ENCODE measurements at regions not wholly inside any gene's neighbourhood (a gene's known extent, or its start where the extent isn't known, plus 50 kb on each side); places are given as distances from the start of the nearest gene placed in this dataset.

DNA sequence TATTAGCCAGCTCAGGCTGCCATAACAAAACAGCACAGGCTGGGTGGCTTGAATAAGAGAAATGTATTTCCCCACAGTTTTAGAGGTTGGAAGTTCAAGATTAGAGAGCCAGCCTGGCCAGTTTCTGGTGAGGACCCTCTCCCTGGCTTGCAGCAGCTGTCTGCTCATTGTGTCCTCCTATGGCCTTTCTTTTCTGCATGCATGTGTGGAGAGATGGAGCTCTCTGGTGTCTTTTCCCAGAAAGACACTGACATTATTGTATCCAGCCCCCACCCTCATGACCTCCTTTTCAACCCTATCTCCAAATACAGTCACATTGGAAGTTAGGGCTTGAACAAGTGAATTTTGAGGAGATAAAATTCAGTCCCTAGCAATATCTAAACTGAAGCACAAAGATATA, 263.8 kb upstream of the PABPC4L start:
- Histone ChIP-seq H3K4me1 (ENCODE audit: insufficient read depth, low read length) (no peaks in the 10 kb centered on the region), H3K9ac (ENCODE audit: low read depth, low read length) (no peak overlapping the region), H3K36me3 (ENCODE audit: insufficient read depth, low read length) (no peaks in the 10 kb centered on the region), H3K9me3 (ENCODE audit: control insufficient read depth, insufficient read depth, low read length) (peaks cover 5% of the 10 kb centered on the region; the same call in 1 of the 2 replicates)

GRCh38 chr4:134463771-134464170, 262.2 kb upstream of the PABPC4L start:
- no peaks in the 10 kb centered on the region for H3K36me3 ChIP-seq (ENCODE audit: insufficient read depth, low read length)
- H3K9me3 ChIP-seq (ENCODE audit: control insufficient read depth, insufficient read depth, low read length) = peaks cover 5% of the 10 kb centered on the region; the same call in 1 of the 2 replicates
- no peak overlapping the region for H3K9ac ChIP-seq (ENCODE audit: low read depth, low read length)
- no peaks in the 10 kb centered on the region for H3K4me1 ChIP-seq (ENCODE audit: insufficient read depth, low read length)

DNA sequence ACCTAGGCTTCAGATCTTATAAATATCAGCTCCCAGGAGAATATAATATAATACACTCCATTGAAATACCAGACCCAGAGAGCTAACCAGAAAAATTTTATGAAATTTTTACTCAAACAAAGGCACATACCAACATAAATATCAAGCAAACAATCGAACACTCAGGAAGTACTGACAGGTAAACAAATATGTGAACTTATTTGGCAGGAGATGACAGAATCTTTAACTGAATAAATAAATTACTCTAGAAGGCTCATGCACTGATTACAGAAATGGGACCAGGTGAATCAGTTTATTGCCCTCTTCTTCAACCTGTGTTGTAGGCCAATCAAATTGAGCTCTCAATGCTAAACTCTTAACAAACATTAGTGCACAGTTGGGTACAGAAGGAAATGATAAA, 225.2 kb upstream of the PABPC4L start:
- Histone ChIP-seq H3K9me3 (ENCODE audit: control insufficient read depth, insufficient read depth, low read length) (no peaks in the 10 kb centered on the region), H3K36me3 (ENCODE audit: insufficient read depth, low read length) (no peaks in the 10 kb centered on the region), H3K4me1 (ENCODE audit: insufficient read depth, low read length) (no peaks in the 10 kb centered on the region), H3K9ac (ENCODE audit: low read depth, low read length) (no peak overlapping the region)

DNA sequence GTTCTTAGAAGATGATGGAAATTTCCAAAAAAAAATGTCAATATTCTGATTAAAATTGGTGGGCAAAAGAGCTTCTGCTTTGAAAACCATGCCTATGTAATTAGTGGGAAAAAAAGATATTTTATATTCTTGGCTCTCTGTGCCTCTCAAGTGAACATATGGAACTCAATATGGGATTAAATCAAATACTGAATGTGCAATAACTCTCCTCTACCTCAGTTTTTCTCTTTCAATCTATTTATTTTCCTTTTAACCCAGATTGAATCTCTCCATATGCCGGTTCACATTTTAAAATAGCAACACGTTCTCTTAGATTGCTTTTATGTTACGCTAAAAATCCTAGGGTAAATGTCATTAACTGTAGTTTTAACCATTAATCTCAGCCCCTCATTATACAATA, 224.2 kb upstream of the PABPC4L start:
- no peaks in the 10 kb centered on the region for H3K4me1 ChIP-seq (ENCODE audit: insufficient read depth, low read length)
- H3K9ac ChIP-seq (ENCODE audit: low read depth, low read length) = no peak overlapping the region
- no peaks in the 10 kb centered on the region for H3K9me3 ChIP-seq (ENCODE audit: control insufficient read depth, insufficient read depth, low read length)
- no peaks in the 10 kb centered on the region for H3K36me3 ChIP-seq (ENCODE audit: insufficient read depth, low read length)

- H3K4me1 ChIP-seq (ENCODE audit: insufficient read depth, low read length) = no peaks in the 10 kb centered on the region
- H3K9me3 ChIP-seq (ENCODE audit: control insufficient read depth, insufficient read depth, low read length) = no peaks in the 10 kb centered on the region
- H3K9ac ChIP-seq (ENCODE audit: low read depth, low read length) = no peak overlapping the region
- no peaks in the 10 kb centered on the region for H3K36me3 ChIP-seq (ENCODE audit: insufficient read depth, low read length)
Observed at GRCh38 chr4:134422776-134423175, 221.2 kb upstream of the PABPC4L start.

- Histone ChIP-seq H3K9me3 (ENCODE audit: control insufficient read depth, insufficient read depth, low read length) (no peaks in the 10 kb centered on the region), H3K36me3 (ENCODE audit: insufficient read depth, low read length) (no peaks in the 10 kb centered on the region), H3K4me1 (ENCODE audit: insufficient read depth, low read length) (no peaks in the 10 kb centered on the region), H3K9ac (ENCODE audit: low read depth, low read length) (no peak overlapping the region)
Observed at GRCh38 chr4:134421734-134422133, 220.1 kb upstream of the PABPC4L start.

- Histone ChIP-seq H3K36me3 (ENCODE audit: insufficient read depth, low read length) (no peaks in the 10 kb centered on the region), H3K9me3 (ENCODE audit: control insufficient read depth, insufficient read depth, low read length) (no peaks in the 10 kb centered on the region), H3K9ac (ENCODE audit: low read depth, low read length) (no peak overlapping the region), H3K4me1 (ENCODE audit: insufficient read depth, low read length) (no peaks in the 10 kb centered on the region)
Observed at GRCh38 chr4:134408897-134409296, 207.3 kb upstream of the PABPC4L start.

DNA sequence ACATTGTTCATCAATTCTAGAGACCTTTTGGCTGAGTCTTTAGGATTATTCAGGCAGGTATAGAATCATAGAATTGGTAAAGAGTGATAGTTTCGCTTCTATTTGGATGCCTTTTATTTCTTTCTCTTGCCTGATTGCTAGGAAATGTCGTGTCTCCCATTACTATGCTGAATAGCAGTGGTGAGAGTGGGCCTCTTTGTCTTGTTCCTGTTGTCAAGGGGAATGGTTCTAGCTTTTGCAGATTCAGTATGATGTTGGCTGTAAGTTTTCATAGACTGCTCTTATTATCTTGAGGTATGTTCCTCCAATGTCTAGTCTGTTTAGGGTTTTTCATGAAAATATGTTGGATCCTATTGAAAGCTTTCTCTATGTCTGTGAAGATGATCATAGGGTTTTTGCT, 200.2 kb upstream of the PABPC4L start:
- no peaks in the 10 kb centered on the region for H3K4me1 ChIP-seq (ENCODE audit: insufficient read depth, low read length)
- no peaks in the 10 kb centered on the region for H3K36me3 ChIP-seq (ENCODE audit: insufficient read depth, low read length)
- H3K9me3 ChIP-seq (ENCODE audit: control insufficient read depth, insufficient read depth, low read length) = no peaks in the 10 kb centered on the region
- H3K9ac ChIP-seq (ENCODE audit: low read depth, low read length) = no peak overlapping the region

DNA sequence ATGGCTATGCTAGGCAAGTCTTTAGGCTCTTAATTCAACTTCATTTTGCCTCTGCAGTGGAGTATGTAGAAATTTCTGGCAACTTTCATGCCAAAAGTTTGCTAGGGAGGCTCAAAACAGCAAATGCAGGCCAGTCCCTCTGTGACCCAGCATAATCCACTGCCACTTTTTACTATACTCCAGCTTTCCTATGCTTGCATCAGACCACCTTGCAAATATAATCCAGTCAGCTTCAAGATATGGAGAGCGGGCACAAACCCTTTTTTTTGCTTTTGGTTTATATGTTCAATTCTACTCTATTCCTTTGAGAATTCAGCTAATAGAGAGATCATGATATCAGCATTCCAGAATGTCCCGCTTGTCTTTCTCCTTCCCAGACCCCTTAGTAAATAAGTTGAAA, 192.0 kb upstream of the PABPC4L start:
- H3K9ac ChIP-seq (ENCODE audit: low read depth, low read length) = no peak overlapping the region
- H3K9me3 ChIP-seq (ENCODE audit: control insufficient read depth, insufficient read depth, low read length) = no peaks in the 10 kb centered on the region
- H3K4me1 ChIP-seq (ENCODE audit: insufficient read depth, low read length) = no peaks in the 10 kb centered on the region; the same call in 1 of the 2 replicates
- no peaks in the 10 kb centered on the region for H3K36me3 ChIP-seq (ENCODE audit: insufficient read depth, low read length)

DNA sequence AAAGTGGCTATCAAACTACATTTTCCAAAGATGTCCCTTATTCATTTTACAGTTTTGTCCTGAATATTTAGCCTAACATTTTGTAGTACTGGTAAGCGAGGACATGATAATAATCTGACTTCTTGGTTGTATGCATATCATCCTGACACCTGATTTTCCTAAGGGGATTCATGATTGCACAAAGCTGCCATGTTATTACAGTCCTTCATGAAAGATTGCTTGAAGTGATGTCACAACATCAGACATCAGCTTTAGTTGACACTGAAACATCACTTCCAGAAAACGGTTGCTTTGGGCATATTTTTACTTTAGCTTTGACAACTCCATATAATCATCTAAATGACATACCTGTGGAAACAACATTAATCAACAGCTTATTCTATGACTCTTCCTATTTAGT, 188.7 kb upstream of the PABPC4L start:
- H3K9me3 ChIP-seq (ENCODE audit: control insufficient read depth, insufficient read depth, low read length) = no peaks in the 10 kb centered on the region
- H3K9ac ChIP-seq (ENCODE audit: low read depth, low read length) = no peak overlapping the region
- peaks cover 4% of the 10 kb centered on the region; the same call in 1 of the 2 replicates for H3K4me1 ChIP-seq (ENCODE audit: insufficient read depth, low read length)
- no peaks in the 10 kb centered on the region for H3K36me3 ChIP-seq (ENCODE audit: insufficient read depth, low read length)

DNA sequence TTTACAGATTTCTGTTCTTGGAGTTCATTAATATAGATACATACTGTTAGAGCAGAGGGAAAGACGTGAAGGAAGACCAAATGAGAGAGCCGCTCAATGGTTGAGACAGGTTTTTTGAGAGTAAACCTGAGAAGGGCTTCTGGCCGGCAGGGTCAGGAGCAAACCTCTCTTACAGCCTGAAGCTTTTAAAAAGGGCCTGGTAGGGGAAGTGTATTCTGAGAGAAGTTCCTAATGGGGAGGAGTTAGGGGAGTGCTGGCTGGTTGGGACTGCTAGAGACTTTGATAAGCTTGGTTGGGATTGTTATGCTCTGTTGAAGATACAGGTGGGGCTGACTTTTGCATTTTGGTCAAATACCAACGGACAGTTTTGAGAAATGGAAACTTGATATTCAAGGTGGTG, 186.8 kb upstream of the PABPC4L start:
- no peaks in the 10 kb centered on the region for H3K9me3 ChIP-seq (ENCODE audit: control insufficient read depth, insufficient read depth, low read length)
- H3K36me3 ChIP-seq (ENCODE audit: insufficient read depth, low read length) = no peaks in the 10 kb centered on the region
- H3K9ac ChIP-seq (ENCODE audit: low read depth, low read length) = no peak overlapping the region
- H3K4me1 ChIP-seq (ENCODE audit: insufficient read depth, low read length) = peaks cover 4% of the 10 kb centered on the region; the same call in 1 of the 2 replicates

GRCh38 chr4:134382478-134383227, 181.1 kb upstream of the PABPC4L start:
- no peaks in the 10 kb centered on the region for H3K36me3 ChIP-seq (ENCODE audit: insufficient read depth, low read length)
- no peak overlapping the region for H3K9ac ChIP-seq (ENCODE audit: low read depth, low read length)
- H3K9me3 ChIP-seq (ENCODE audit: control insufficient read depth, insufficient read depth, low read length) = no peaks in the 10 kb centered on the region
- peaks cover 10% of the 10 kb centered on the region; the same call in 1 of the 2 replicates for H3K4me1 ChIP-seq (ENCODE audit: insufficient read depth, low read length)

DNA sequence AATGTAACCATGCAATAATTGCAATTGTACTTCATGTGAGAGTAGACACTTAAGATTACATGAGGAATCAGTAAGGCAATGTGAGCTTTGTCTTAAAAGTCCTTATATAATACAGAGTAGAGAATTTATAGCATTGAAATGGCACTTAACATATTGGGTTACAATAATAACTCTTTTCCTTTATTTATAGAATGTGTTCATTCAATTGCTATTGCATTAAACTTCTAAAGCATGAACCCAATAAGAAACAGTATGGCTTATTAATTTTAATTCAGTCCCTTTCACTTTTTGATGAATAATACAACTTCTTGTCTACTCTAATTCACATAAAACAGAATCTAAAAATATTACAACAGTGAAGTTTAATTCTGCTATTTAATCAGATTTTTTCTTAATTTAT, 174.2 kb upstream of the PABPC4L start:
- H3K9ac ChIP-seq (ENCODE audit: low read depth, low read length) = no peak overlapping the region
- no peaks in the 10 kb centered on the region for H3K4me1 ChIP-seq (ENCODE audit: insufficient read depth, low read length)
- no peaks in the 10 kb centered on the region for H3K9me3 ChIP-seq (ENCODE audit: control insufficient read depth, insufficient read depth, low read length)
- H3K36me3 ChIP-seq (ENCODE audit: insufficient read depth, low read length) = no peaks in the 10 kb centered on the region

GRCh38 chr4:134365852-134366251, 164.3 kb upstream of the PABPC4L start:
- no peak overlapping the region for H3K9ac ChIP-seq (ENCODE audit: low read depth, low read length)
- no peaks in the 10 kb centered on the region for H3K4me1 ChIP-seq (ENCODE audit: insufficient read depth, low read length)
- no peaks in the 10 kb centered on the region for H3K9me3 ChIP-seq (ENCODE audit: control insufficient read depth, insufficient read depth, low read length)
- no peaks in the 10 kb centered on the region for H3K36me3 ChIP-seq (ENCODE audit: insufficient read depth, low read length)

- H3K36me3 ChIP-seq (ENCODE audit: insufficient read depth, low read length) = no peaks in the 10 kb centered on the region
- H3K9me3 ChIP-seq (ENCODE audit: control insufficient read depth, insufficient read depth, low read length) = no peaks in the 10 kb centered on the region
- no peaks in the 10 kb centered on the region for H3K4me1 ChIP-seq (ENCODE audit: insufficient read depth, low read length)
- no peak overlapping the region for H3K9ac ChIP-seq (ENCODE audit: low read depth, low read length)
Observed at GRCh38 chr4:134364928-134365327, 163.3 kb upstream of the PABPC4L start.
